ENCODE measurements at regions not wholly inside any gene's neighbourhood (a gene's known extent, or its start where the extent isn't known, plus 50 kb on each side); places are given as distances from the start of the nearest gene placed in this dataset.

- no peak for TF ChIP-seq BHLHE40 (IDR thresholded peaks at IDR 0.05; ENCODE audit: borderline replicate concordance)
- TF ChIP-seq CTBP1 (IDR thresholded peaks at IDR 0.05; ENCODE audit: borderline replicate concordance): no peak
- TF ChIP-seq SUZ12 (IDR thresholded peaks at IDR 0.05): no peak
Observed at GRCh38 chr18:78319961-78320360, 659.7 kb upstream of the SALL3 start.
